Pancreas (tissue), 10 donors: ENCODE measurements at regions not wholly inside any gene's neighbourhood (a gene's known extent, or its start where the extent isn't known, plus 50 kb on each side); places are given as distances from the start of the nearest gene placed in this dataset.

Experiments
- ATAC-seq, 4 donors: fragments of 200-7000 bp; cut with Tn5 transposase; one replicate each; pipeline versions ENCODE4 v1.8.0 to v1.9.1; 2020; ENCODE audit warnings: mild to moderate bottlenecking in 4 of 4, moderate library complexity in 4 of 4
- DNase-seq, 6 donors: peaks; one replicate each; pipeline ENCODE4 v3.0.0-alpha.2; 2020
- FAIRE-seq: peaks from 2 replicates; lab custom pipeline; 2012; peaks lifted over from hg19 to GRCh38; lab: Jason Lieb, UNC
- H3K27ac ChIP-seq, 4 donors: fragments of 200-600 bp; sonication (generic); 1 replicate in 3 of 4; 2 replicates in 1 of 4; pipeline versions ENCODE4 v1.5.0 to v1.8.0; 2020
- H3K27me3 ChIP-seq, 4 donors: fragments of 200-600 bp; one replicate each; pipeline ENCODE4 v1.8.0; 2021
- H3K36me3 ChIP-seq, 3 donors: fragments of 200-600 bp; sonication (generic) in 1 of 3; one replicate each; pipeline versions ENCODE4 v1.5.0 to v1.8.0; 2020 to 2021
- H3K4me1 ChIP-seq, 3 donors: fragments of 200-600 bp; one replicate each; pipeline ENCODE4 v1.8.0; 2021
- H3K4me3 ChIP-seq, 4 donors: fragments of 200-600 bp; sonication (generic) in 2 of 4; one replicate each; pipeline versions ENCODE4 v1.5.0 to v1.8.0; 2020 to 2021
- H3K9me3 ChIP-seq, 4 donors: fragments of 200-600 bp; one replicate each; pipeline ENCODE4 v1.8.0; 2021
- CTCF ChIP-seq, 4 donors: fragments of 200-600 bp; sonication (generic) in 3 of 4; IDR thresholded peaks; one replicate each; pipeline versions ENCODE4 v1.5.0 to v1.8.0; 2021; ENCODE audit warnings: antibody characterized with exemption in 4 of 4
- WGBS, 2 donors: extraction: QIAGEN DNeasy Blood & Tissue Kit; methylation state at CpG; one replicate each; pipeline ENCODE4 v1.1.7; 2013; 5-methylcytosine and 5-hydroxymethylcytosine counted together
- intact Hi-C, 3 donors: fragments of 100-400 bp; cut with DNase I; formaldehyde crosslinking; loops; one replicate each; pipeline versions ENCODE4 v1.11.1 to v1.14.2; 2022
- donor health status: healthy with polysubstance abuse.
- donor health status: DM: no; HTN: no; CAD: no; lungs with moderate emphysema.
- donor health status: DM: no; HTN: no; CAD: no.
- donor health status: control.
- donor health status: control.
- donor health status: Bipolar disorder and iron deficiency.
- donor health status: DM: yes; HTN: yes; CAD: no.
- donor health status: DM: no; HTN: no; CAD: no.
- donor health status: DM: no; HTN: no; CAD: no.
- donor health status: DM: yes; HTN: yes; CAD: no.

- ATAC-seq (no peak), DNase-seq (no peak), FAIRE-seq (no peak)
- Histone ChIP-seq H3K27me3 (no peaks in the 10 kb centered on the region), H3K36me3 (no peaks in the 10 kb centered on the region), H3K4me3 (no peak overlapping the region), H3K27ac (no peak overlapping the region), H3K9me3 (no peaks in the 10 kb centered on the region), H3K4me1 (no peaks in the 10 kb centered on the region)
- intact Hi-C loops = no loop called here
- 41 to 50% methylated on average over 4 of the region's 4 CpGs for WGBS, 2 donors
- no peak for TF ChIP-seq CTCF (IDR thresholded peaks at IDR 0.05)
Measured at GRCh38 chr1:95583661-95584210, 349.7 kb downstream of the RWDD3 start.

GRCh38 chr1:95584315-95584714 lies 350.3 kb downstream of the RWDD3 start:
- ATAC-seq (no peak), DNase-seq (no peak), FAIRE-seq (no peak)
- Histone ChIP-seq H3K27me3 (no peaks in the 10 kb centered on the region), H3K4me3 (no peak overlapping the region), H3K27ac (no peak overlapping the region), H3K4me1 (no peaks in the 10 kb centered on the region), H3K36me3 (no peaks in the 10 kb centered on the region), H3K9me3 (no peaks in the 10 kb centered on the region)
- WGBS, 2 donors = 82 to 86% methylated on average over 4 of the region's 4 CpGs
- intact Hi-C loops = no loop called here
- no peak for TF ChIP-seq CTCF (IDR thresholded peaks at IDR 0.05)

GRCh38 chr1:95604771-95605170 lies 370.8 kb downstream of the RWDD3 start:
- no peaks in the 10 kb centered on the region for H3K36me3 ChIP-seq
- no peak overlapping the region for H3K27ac ChIP-seq
- DNase-seq = no peak
- ATAC-seq = no peak
- intact Hi-C loops = no loop called here
- no peaks in the 10 kb centered on the region for H3K27me3 ChIP-seq
- no peaks in the 10 kb centered on the region for H3K4me1 ChIP-seq
- no peak overlapping the region for H3K4me3 ChIP-seq
- 9 to 25% methylated on average over 3 of the region's 3 CpGs for WGBS, 2 donors
- TF ChIP-seq CTCF (IDR thresholded peaks at IDR 0.05) = no peak
- no peaks in the 10 kb centered on the region for H3K9me3 ChIP-seq
- no peak for FAIRE-seq

- 67 to 71% methylated on average over 5 of the region's 5 CpGs for WGBS, 2 donors
- Histone ChIP-seq H3K27me3 (no peaks in the 10 kb centered on the region), H3K4me1 (no peaks in the 10 kb centered on the region), H3K36me3 (no peaks in the 10 kb centered on the region), H3K9me3 (no peaks in the 10 kb centered on the region), H3K4me3 (no peak overlapping the region), H3K27ac (no peak overlapping the region)
- ATAC-seq = no peak
- TF ChIP-seq CTCF (IDR thresholded peaks at IDR 0.05) = no peak
- FAIRE-seq = no peak
- intact Hi-C loops = no loop called here
- DNase-seq = no peak
Measured at GRCh38 chr1:95614197-95614596, 380.2 kb downstream of the RWDD3 start.

- H3K27me3 ChIP-seq = no peaks in the 10 kb centered on the region
- FAIRE-seq = no peak
- intact Hi-C loops = no loop called here
Measured at GRCh38 chr1:95615421-95615820, 381.4 kb downstream of the RWDD3 start.

More at GRCh38 chr1:95615421-95615820, 381.4 kb downstream of the RWDD3 start:
- no peak for TF ChIP-seq CTCF (IDR thresholded peaks at IDR 0.05)
- Histone ChIP-seq H3K9me3 (no peaks in the 10 kb centered on the region), H3K4me1 (no peaks in the 10 kb centered on the region), H3K4me3 (no peak overlapping the region), H3K27ac (no peak overlapping the region), H3K36me3 (no peaks in the 10 kb centered on the region)
- 54 to 59% methylated on average over 3 of the region's 3 CpGs for WGBS, 2 donors
- ATAC-seq = no peak
- no peak for DNase-seq
